ENCODE measurements at regions not wholly inside any gene's neighbourhood (a gene's known extent, or its start where the extent isn't known, plus 50 kb on each side); places are given as distances from the start of the nearest gene placed in this dataset.

DNA sequence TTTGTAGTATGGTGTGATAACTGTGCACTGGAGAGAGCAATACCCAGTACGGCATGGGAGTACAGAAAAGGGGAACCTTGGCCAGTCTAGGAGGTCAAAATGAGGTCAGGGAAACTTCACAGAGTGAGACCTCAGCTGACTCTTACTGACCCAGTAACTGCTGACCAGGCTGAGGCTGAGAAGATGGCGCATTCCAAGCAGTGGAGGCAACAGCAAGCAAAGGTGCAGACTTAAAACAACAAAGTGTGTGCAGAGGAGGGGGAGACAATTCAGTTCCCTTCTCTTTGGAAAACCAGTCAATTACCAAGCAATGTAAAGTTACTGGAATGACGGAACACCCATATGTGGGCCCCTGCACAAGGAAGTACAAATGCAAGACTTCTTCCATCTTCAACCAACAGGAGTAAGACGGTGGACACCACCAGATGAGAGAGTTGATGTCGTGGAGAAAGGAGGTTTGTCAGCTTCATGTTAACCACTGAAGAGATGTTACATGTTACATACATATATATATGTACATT lies 54.6 kb upstream of the PRDX6 start (continued):
- TF ChIP-seq, protein P1, sequence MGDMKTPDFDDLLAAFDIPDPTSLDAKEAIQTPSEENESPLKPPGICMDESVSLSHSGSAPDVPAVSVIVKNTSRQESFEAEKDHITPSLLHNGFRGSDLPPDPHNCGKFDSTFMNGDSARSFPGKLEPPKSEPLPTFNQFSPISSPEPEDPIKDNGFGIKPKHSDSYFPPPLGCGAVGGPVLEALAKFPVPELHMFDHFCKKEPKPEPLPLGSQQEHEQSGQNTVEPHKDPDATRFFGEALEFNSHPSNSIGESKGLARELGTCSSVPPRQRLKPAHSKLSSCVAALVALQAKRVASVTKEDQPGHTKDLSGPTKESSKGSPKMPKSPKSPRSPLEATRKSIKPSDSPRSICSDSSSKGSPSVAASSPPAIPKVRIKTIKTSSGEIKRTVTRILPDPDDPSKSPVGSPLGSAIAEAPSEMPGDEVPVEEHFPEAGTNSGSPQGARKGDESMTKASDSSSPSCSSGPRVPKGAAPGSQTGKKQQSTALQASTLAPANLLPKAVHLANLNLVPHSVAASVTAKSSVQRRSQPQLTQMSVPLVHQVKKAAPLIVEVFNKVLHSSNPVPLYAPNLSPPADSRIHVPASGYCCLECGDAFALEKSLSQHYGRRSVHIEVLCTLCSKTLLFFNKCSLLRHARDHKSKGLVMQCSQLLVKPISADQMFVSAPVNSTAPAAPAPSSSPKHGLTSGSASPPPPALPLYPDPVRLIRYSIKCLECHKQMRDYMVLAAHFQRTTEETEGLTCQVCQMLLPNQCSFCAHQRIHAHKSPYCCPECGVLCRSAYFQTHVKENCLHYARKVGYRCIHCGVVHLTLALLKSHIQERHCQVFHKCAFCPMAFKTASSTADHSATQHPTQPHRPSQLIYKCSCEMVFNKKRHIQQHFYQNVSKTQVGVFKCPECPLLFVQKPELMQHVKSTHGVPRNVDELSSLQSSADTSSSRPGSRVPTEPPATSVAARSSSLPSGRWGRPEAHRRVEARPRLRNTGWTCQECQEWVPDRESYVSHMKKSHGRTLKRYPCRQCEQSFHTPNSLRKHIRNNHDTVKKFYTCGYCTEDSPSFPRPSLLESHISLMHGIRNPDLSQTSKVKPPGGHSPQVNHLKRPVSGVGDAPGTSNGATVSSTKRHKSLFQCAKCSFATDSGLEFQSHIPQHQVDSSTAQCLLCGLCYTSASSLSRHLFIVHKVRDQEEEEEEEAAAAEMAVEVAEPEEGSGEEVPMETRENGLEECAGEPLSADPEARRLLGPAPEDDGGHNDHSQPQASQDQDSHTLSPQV (IDR thresholded peaks at IDR 0.05) = peak; percentile 85
- no peak for TF ChIP-seq ZNF699 (CRISPR knock-in tag; IDR thresholded peaks at IDR 0.05; ENCODE audit: insufficient replicate concordance)
- TF ChIP-seq, protein P2, sequence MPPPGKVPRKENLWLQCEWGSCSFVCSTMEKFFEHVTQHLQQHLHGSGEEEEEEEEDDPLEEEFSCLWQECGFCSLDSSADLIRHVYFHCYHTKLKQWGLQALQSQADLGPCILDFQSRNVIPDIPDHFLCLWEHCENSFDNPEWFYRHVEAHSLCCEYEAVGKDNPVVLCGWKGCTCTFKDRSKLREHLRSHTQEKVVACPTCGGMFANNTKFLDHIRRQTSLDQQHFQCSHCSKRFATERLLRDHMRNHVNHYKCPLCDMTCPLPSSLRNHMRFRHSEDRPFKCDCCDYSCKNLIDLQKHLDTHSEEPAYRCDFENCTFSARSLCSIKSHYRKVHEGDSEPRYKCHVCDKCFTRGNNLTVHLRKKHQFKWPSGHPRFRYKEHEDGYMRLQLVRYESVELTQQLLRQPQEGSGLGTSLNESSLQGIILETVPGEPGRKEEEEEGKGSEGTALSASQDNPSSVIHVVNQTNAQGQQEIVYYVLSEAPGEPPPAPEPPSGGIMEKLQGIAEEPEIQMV (tag; conservative IDR thresholded peaks at IDR 0.05; ENCODE audit: low read depth) = peak; percentile 83
- TF ChIP-seq ETV1 (tag; conservative IDR thresholded peaks at IDR 0.05; ENCODE audit: low read depth) = peak; percentile 33
- TF ChIP-seq ZNF77 (CRISPR knock-in tag; IDR thresholded peaks at IDR 0.05) = no peak
- TF ChIP-seq, protein P3, sequence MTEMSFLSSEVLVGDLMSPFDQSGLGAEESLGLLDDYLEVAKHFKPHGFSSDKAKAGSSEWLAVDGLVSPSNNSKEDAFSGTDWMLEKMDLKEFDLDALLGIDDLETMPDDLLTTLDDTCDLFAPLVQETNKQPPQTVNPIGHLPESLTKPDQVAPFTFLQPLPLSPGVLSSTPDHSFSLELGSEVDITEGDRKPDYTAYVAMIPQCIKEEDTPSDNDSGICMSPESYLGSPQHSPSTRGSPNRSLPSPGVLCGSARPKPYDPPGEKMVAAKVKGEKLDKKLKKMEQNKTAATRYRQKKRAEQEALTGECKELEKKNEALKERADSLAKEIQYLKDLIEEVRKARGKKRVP (CRISPR knock-in tag; IDR thresholded peaks at IDR 0.05) = no peak
- TF ChIP-seq ZC3H8 (IDR thresholded peaks at IDR 0.05) = no peak
- TF ChIP-seq RCOR1 (IDR thresholded peaks at IDR 0.05; ENCODE audit: borderline replicate concordance in 1 of 2, low read depth in 2 of 2, low read length in 2 of 2) = peak in 1 of 2 experiments; percentile 40; a peak in 1 of 4 replicates
- TF ChIP-seq ZNF197 (CRISPR knock-in tag; IDR thresholded peaks at IDR 0.05; ENCODE audit: low read depth) = peak; percentile 89
- TF ChIP-seq CHD4 (IDR thresholded peaks at IDR 0.05; ENCODE audit: insufficient read depth, insufficient replicate concordance, low read depth, low read length, poor library complexity, severe bottlenecking) = no peak
- no peak for TF ChIP-seq TARDBP (IDR thresholded peaks at IDR 0.05)
- TF ChIP-seq, protein P4, sequence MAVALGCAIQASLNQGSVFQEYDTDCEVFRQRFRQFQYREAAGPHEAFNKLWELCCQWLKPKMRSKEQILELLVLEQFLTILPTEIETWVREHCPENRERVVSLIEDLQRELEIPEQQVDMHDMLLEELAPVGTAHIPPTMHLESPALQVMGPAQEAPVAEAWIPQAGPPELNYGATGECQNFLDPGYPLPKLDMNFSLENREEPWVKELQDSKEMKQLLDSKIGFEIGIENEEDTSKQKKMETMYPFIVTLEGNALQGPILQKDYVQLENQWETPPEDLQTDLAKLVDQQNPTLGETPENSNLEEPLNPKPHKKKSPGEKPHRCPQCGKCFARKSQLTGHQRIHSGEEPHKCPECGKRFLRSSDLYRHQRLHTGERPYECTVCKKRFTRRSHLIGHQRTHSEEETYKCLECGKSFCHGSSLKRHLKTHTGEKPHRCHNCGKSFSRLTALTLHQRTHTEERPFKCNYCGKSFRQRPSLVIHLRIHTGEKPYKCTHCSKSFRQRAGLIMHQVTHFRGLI (CRISPR knock-in tag; IDR thresholded peaks at IDR 0.05) = peak; percentile 90
- TF ChIP-seq KLF6 (CRISPR knock-in tag; IDR thresholded peaks at IDR 0.05; ENCODE audit: borderline replicate concordance) = peak; percentile 83; the same call in 1 of the 2 replicates
- 0 out of 2 replicates have a peak, but pooled peaks have one; percentile 10 for TF ChIP-seq MAFK (IDR thresholded peaks at IDR 0.05; ENCODE audit: low read length)
- peak; percentile 48; the same call in 1 of the 2 replicates for TF ChIP-seq ZNF76 (CRISPR knock-in tag; IDR thresholded peaks at IDR 0.05; ENCODE audit: borderline replicate concordance)
- TF ChIP-seq, protein P5, sequence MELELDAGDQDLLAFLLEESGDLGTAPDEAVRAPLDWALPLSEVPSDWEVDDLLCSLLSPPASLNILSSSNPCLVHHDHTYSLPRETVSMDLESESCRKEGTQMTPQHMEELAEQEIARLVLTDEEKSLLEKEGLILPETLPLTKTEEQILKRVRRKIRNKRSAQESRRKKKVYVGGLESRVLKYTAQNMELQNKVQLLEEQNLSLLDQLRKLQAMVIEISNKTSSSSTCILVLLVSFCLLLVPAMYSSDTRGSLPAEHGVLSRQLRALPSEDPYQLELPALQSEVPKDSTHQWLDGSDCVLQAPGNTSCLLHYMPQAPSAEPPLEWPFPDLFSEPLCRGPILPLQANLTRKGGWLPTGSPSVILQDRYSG (tag; conservative IDR thresholded peaks at IDR 0.05; ENCODE audit: low read depth) = peak; percentile 93
- TF ChIP-seq CHD1 (IDR thresholded peaks at IDR 0.05; ENCODE audit: low read length) = no peak
- no peak for TF ChIP-seq CREB1 (IDR thresholded peaks at IDR 0.05)
- peak; percentile 53; the same call in 1 of the 2 replicates for TF ChIP-seq CREB1 (CRISPR knock-in tag; IDR thresholded peaks at IDR 0.05)
- TF ChIP-seq LEF1 (IDR thresholded peaks at IDR 0.05) = peak; percentile 30; the same call in 1 of the 2 replicates
